MCF 10A (cell line): ENCODE measurements at regions not wholly inside any gene's neighbourhood (a gene's known extent, or its start where the extent isn't known, plus 50 kb on each side); places are given as distances from the start of the nearest gene placed in this dataset.

ENCODE experiments used
- BruUV-seq: library from RNA; stranded (reverse); fragments of 400-500 nt; replicated peaks from 2 replicates; lab custom pipeline; 2021; lab: Mats Ljungman, UMichigan
- CTCF ChIA-PET: fragments of 300-600 bp; sonication (Branson Sonifier 250); formaldehyde crosslinking; extraction: SDS; loops from one replicate; lab custom pipeline; 2021; ENCODE audit warnings: antibody characterized with exemption, inconsistent platforms; lab: Yijun Ruan, JAX
- POLR2A ChIA-PET: fragments of 300-600, 350-650 bp; sonication (Branson Sonifier 250); formaldehyde crosslinking; extraction: SDS; loops from one replicate; lab custom pipeline; 2020; ENCODE audit warnings: antibody characterized with exemption, inconsistent platforms; lab: Yijun Ruan, JAX
- DNase-seq: peaks from one replicate; pipeline ENCODE4 v3.0.0-alpha.2; 2018; ENCODE audit not compliant: unreplicated experiment
- H3K27ac Mint-ChIP-seq: one replicate; pipeline ENCODE4 v1.8.0; 2022; ENCODE audit warnings: mild to moderate bottlenecking, low read depth, mixed read lengths; ENCODE audit not compliant: unreplicated experiment
- H3K27me3 Mint-ChIP-seq: one replicate; pipeline ENCODE4 v1.8.0; 2022; ENCODE audit warnings: mixed read lengths; ENCODE audit not compliant: insufficient read depth, unreplicated experiment
- H3K36me3 Mint-ChIP-seq: one replicate; pipeline ENCODE4 v1.8.0; 2022; ENCODE audit warnings: mild to moderate bottlenecking, moderate library complexity, mixed read lengths; ENCODE audit not compliant: insufficient read depth, unreplicated experiment
- H3K4me1 Mint-ChIP-seq: one replicate; pipeline ENCODE4 v1.8.0; 2022; ENCODE audit warnings: mixed read lengths; ENCODE audit not compliant: insufficient read depth, unreplicated experiment
- H3K4me3 Mint-ChIP-seq: one replicate; pipeline ENCODE4 v1.8.0; 2022; ENCODE audit warnings: mild to moderate bottlenecking, moderate library complexity, mixed read lengths; ENCODE audit not compliant: unreplicated experiment
- H3K9me3 Mint-ChIP-seq: one replicate; pipeline ENCODE4 v1.8.0; 2022; ENCODE audit warnings: mixed read lengths; ENCODE audit not compliant: unreplicated experiment
- CTCF ChIP-seq: fragments of 200-600 bp; IDR thresholded peaks from one replicate; pipeline ENCODE4 v1.8.0; 2022; ENCODE audit warnings: antibody characterized with exemption, mild to moderate bottlenecking; ENCODE audit not compliant: unreplicated experiment
- intact Hi-C: fragments of 100-400 bp; cut with micrococcal nuclease; formaldehyde crosslinking; loops from 2 replicates; pipeline ENCODE4 v1.14.1; 2022

- intact Hi-C loops: no loop called here
These were observed 155.6 kb upstream of the CCDC68 start for GRCh38 chr18:55114876-55115275.

GRCh38 chr18:55113800-55114199, 154.5 kb upstream of the CCDC68 start:
- H3K4me1 Mint-ChIP-seq: no peaks in the 10 kb centered on the region
- no peaks in the 10 kb centered on the region for H3K9me3 Mint-ChIP-seq
- intact Hi-C loops: no loop called here
- no peaks in the 10 kb centered on the region for H3K27me3 Mint-ChIP-seq
- CTCF ChIA-PET: interaction anchor here (0.7 kb wide), 1 partner anchor 306 kb away, joined by 4 read pairs; no protein-coding TSS in a partner anchor
- no TSS peak for BruUV-seq
- H3K36me3 Mint-ChIP-seq: no peaks in the 10 kb centered on the region
- no peak for DNase-seq
- TF ChIP-seq CTCF: no peak
- POLR2A ChIA-PET: interaction anchor here (0.6 kb wide), 1 partner anchor 163 kb away, joined by 3 read pairs; no protein-coding TSS in a partner anchor
- no peak overlapping the region for H3K4me3 Mint-ChIP-seq
- no peak overlapping the region for H3K27ac Mint-ChIP-seq

More at GRCh38 chr18:55114876-55115275, 155.6 kb upstream of the CCDC68 start:
- Mint-ChIP-seq H3K4me1 (no peaks in the 10 kb centered on the region), H3K4me3 (no peak overlapping the region), H3K9me3 (no peaks in the 10 kb centered on the region), H3K36me3 (no peaks in the 10 kb centered on the region), H3K27me3 (no peaks in the 10 kb centered on the region), H3K27ac (no peak overlapping the region)
- POLR2A ChIA-PET: no interaction called here
- no peak for DNase-seq
- no TSS peak for BruUV-seq
- CTCF ChIA-PET: interaction anchor here (0.7 kb wide), 1 partner anchor 14 kb away, joined by 5 read pairs; no protein-coding TSS in a partner anchor
- no peak for TF ChIP-seq CTCF

DNA sequence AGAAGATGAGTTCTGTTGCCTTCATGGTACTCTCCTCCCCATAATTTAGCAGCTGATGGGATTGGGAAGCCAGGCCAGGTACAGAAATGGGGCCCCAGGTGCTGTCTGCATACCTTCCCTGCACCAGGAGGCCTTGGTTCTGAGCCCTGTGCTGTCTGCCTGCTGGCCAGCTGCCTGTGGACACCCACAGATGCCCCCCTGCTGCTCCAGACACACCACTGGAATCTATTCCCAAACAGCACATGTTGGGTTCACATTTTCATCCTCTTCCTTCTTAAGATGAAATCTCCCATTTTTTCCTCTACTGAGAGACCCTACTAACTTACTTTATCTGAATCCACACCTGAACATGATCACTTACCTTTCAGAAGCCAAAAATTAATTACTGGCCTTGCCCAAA, 152.0 kb upstream of the CCDC68 start:
- no peak for TF ChIP-seq CTCF
- Mint-ChIP-seq H3K9me3 (no peaks in the 10 kb centered on the region), H3K4me1 (no peaks in the 10 kb centered on the region), H3K36me3 (no peaks in the 10 kb centered on the region), H3K4me3 (no peak overlapping the region), H3K27me3 (no peaks in the 10 kb centered on the region), H3K27ac (no peak overlapping the region)
- ChIA-PET POLR2A (no interaction called here), CTCF (interaction anchor here (0.6 kb wide), 1 partner anchor 15 kb away, joined by 3 read pairs; no protein-coding TSS in a partner anchor)
- DNase-seq: no peak
- intact Hi-C loops: no loop called here
- BruUV-seq: no TSS peak

DNA sequence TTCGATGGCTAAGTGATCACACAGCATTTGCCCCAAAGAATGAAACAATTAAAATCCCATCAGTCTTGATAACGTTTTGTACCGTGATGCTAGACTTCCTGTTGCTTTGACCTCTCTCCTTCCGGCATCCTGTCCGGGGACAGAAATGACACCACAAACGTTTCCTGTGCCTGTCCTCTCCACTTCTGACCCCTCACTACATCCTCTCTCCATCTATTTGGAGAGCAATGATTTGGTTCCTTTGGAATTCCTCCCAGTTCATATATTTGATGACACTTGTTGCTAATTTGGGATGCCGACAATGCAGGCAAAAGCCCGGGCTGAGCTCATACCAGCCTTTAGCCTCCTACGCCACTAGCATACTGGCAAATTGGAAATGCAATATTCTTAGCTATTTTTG, 151.2 kb upstream of the CCDC68 start:
- no peaks in the 10 kb centered on the region for H3K9me3 Mint-ChIP-seq
- H3K27me3 Mint-ChIP-seq: no peaks in the 10 kb centered on the region
- TF ChIP-seq CTCF: no peak
- no peaks in the 10 kb centered on the region for H3K4me1 Mint-ChIP-seq
- no peak overlapping the region for H3K27ac Mint-ChIP-seq
- H3K36me3 Mint-ChIP-seq: no peaks in the 10 kb centered on the region
- intact Hi-C loops: no loop called here
- CTCF ChIA-PET: no interaction called here
- no peak overlapping the region for H3K4me3 Mint-ChIP-seq
- no TSS peak for BruUV-seq
- no peak for DNase-seq
- POLR2A ChIA-PET: no interaction called here
